Thoracic aorta (tissue), 2 donors: ENCODE measurements at regions not wholly inside any gene's neighbourhood (a gene's known extent, or its start where the extent isn't known, plus 50 kb on each side); places are given as distances from the start of the nearest gene placed in this dataset.
"Not testable (repeated sequence)": the region's sequence is repeated elsewhere in the genome, so short reads cannot be mapped to it uniquely, and the experiment has no call there.

ENCODE experiments used
- ATAC-seq: fragments of 150-250 bp; one replicate; pipeline ENCODE4 v1.8.0; 2017; ENCODE audit warnings: low read depth; ENCODE audit not compliant: insufficient number of reproducible peaks, low FRiP score
- DNase-seq: peaks from one replicate; pipeline ENCODE4 v3.0.0-alpha.2; 2020; ENCODE audit warnings: low spot score
- H3K27ac ChIP-seq, 2 donors: fragments of 200-600 bp; sonication (generic); 1 replicate in 1 of 2; 2 replicates in 1 of 2; pipeline ENCODE4 v1.5.1; 2016; ENCODE audit warnings: mild to moderate bottlenecking in 2 of 2, moderate library complexity in 2 of 2
- H3K27me3 ChIP-seq: fragments of 200-600 bp; sonication (generic); replicated peaks from 2 replicates; pipeline ENCODE4 v1.6.0; 2016; ENCODE audit warnings: mild to moderate bottlenecking; ENCODE audit not compliant: insufficient read depth
- H3K36me3 ChIP-seq: fragments of 200-600 bp; sonication (generic); one replicate; pipeline ENCODE4 v1.5.1; 2016
- H3K4me1 ChIP-seq, 2 donors: fragments of 200-600 bp; sonication (generic); 1 replicate in 1 of 2; 2 replicates in 1 of 2; pipeline versions ENCODE4 v1.5.1 to v1.6.0; 2016; ENCODE audit warnings: low read depth in 2 of 2, mild to moderate bottlenecking in 1 of 2; ENCODE audit not compliant: control insufficient read depth in 1 of 2
- H3K4me3 ChIP-seq: fragments of 200-600 bp; sonication (generic); 2 replicates; pipeline ENCODE4 v1.5.1; 2016; ENCODE audit warnings: mild to moderate bottlenecking
- H3K9me3 ChIP-seq: fragments of 200-600 bp; sonication (generic); 2 replicates; pipeline ENCODE4 v1.5.1; 2016
- CTCF ChIP-seq: fragments of 200-600 bp; sonication (generic); IDR thresholded peaks from one replicate; pipeline ENCODE4 v1.5.1; 2019; ENCODE audit warnings: antibody characterized with exemption

DNA sequence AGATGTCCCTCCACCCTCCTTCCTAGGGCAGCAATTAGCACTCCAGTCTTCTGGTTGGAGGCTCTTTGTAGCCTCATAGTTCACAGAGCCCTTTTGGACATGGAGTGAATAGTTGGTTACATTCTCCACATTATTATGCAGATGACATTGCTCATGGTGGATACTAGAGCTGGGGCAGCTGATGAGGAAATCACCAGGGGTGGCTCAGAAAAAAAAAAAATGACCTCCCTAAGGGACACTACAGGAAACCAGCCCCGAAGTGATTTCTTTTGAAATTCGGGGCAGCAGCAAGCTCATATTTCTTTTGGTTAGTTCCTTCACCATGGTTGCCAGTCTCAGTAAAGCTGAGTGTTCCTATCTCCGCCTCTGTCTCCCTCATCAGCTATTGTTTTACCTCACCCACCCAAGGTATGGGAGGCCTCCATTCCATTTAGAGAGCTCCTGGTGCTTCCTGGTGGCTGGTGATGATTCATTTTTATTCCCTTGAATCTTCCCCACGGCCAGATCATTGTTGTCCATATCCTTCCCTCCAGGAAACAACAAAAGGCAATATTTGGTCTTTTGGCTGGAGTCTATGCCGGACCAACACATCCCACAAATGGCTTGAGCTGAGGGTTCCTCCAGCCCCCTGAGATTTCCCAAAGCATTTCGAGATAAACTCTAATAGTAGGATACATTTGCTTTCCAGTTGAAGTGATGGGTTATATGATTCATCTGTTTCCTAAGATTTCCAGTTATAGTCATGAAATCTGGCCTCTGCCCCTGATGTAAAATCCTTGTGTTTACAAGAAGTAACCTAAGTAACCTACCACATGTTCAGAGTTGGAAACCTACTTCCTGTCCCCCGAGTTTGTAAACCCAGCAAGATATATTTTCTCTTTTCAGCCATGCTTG is 56.2 kb upstream of the NID2 start:
- no peak for ATAC-seq
- no peaks in the 10 kb centered on the region for H3K9me3 ChIP-seq
- H3K27ac ChIP-seq: no peak overlapping the region
- H3K36me3 ChIP-seq: no peaks in the 10 kb centered on the region
- TF ChIP-seq CTCF: no peak
- no peaks in the 10 kb centered on the region for H3K4me1 ChIP-seq
- DNase-seq: no peak
- no peak overlapping the region for H3K4me3 ChIP-seq
- H3K27me3 ChIP-seq: no peaks in the 10 kb centered on the region

- not testable (repeated sequence) for H3K4me3 ChIP-seq, H3K4me1 ChIP-seq, ATAC-seq, H3K9me3 ChIP-seq, H3K27me3 ChIP-seq, H3K27ac ChIP-seq, DNase-seq, H3K36me3 ChIP-seq
These were observed 53.3 kb upstream of the NID2 start for GRCh38 chr14:52122163-52122562.

GRCh38 chr14:52121441-52121840 is 52.6 kb upstream of the NID2 start:
- TF ChIP-seq CTCF: no peak
- Histone ChIP-seq H3K36me3 (no peaks in the 10 kb centered on the region), H3K4me1 (no peaks in the 10 kb centered on the region), H3K27me3 (no peaks in the 10 kb centered on the region), H3K27ac (no peak overlapping the region), H3K9me3 (no peaks in the 10 kb centered on the region), H3K4me3 (no peak overlapping the region)
- DNase-seq: no peak
- ATAC-seq: no peak

GRCh38 chr14:52119030-52119429 is 50.2 kb upstream of the NID2 start:
- DNase-seq (no peak), ATAC-seq (no peak)
- Histone ChIP-seq H3K27me3 (no peaks in the 10 kb centered on the region), H3K4me3 (no peak overlapping the region), H3K36me3 (no peaks in the 10 kb centered on the region), H3K4me1 (no peaks in the 10 kb centered on the region), H3K9me3 (no peaks in the 10 kb centered on the region), H3K27ac (no peak overlapping the region)
- no peak for TF ChIP-seq CTCF
